ENCODE measurements at regions not wholly inside any gene's neighbourhood (a gene's known extent, or its start where the extent isn't known, plus 50 kb on each side); places are given as distances from the start of the nearest gene placed in this dataset.
A peak's percentile ranks its signal among the peaks of the same experiment; 100 is the strongest.

- peak; percentile 79 for DNase-seq
These were observed 1241.5 kb upstream of the MIR17HG start for GRCh38 chr13:90105849-90106496.

- DNase-seq: no peak
These were observed 1239.8 kb upstream of the MIR17HG start for GRCh38 chr13:90107661-90108060.

GRCh38 chr13:90108547-90108946, 1238.9 kb upstream of the MIR17HG start:
- peak; percentile 6 for DNase-seq

- DNase-seq: no peak
These were observed 1231.4 kb upstream of the MIR17HG start for GRCh38 chr13:90116121-90116520.

GRCh38 chr13:90118467-90119071, 1228.9 kb upstream of the MIR17HG start:
- no peak for DNase-seq

- DNase-seq: no peak
These were observed 1227.5 kb upstream of the MIR17HG start for GRCh38 chr13:90120026-90120425.

GRCh38 chr13:90121784-90122183, 1225.7 kb upstream of the MIR17HG start:
- no peak for DNase-seq

- DNase-seq: no peak
These were observed 1225.0 kb upstream of the MIR17HG start for GRCh38 chr13:90122531-90122930.

- DNase-seq: no peak
These were observed 1211.9 kb upstream of the MIR17HG start for GRCh38 chr13:90135558-90135957.

- no peak for DNase-seq
These were observed 1205.2 kb upstream of the MIR17HG start for GRCh38 chr13:90142251-90142650.

GRCh38 chr13:90154311-90154960, 1193.1 kb upstream of the MIR17HG start:
- no peak for DNase-seq

- DNase-seq: no peak
These were observed 1191.1 kb upstream of the MIR17HG start for GRCh38 chr13:90156390-90156789.

- DNase-seq: no peak
These were observed 1178.5 kb upstream of the MIR17HG start for GRCh38 chr13:90168953-90169352.

GRCh38 chr13:90170208-90170607, 1177.3 kb upstream of the MIR17HG start:
- DNase-seq: no peak

- no peak for DNase-seq
These were observed 1175.8 kb upstream of the MIR17HG start for GRCh38 chr13:90171649-90172048.

- no peak for DNase-seq
These were observed 1170.0 kb upstream of the MIR17HG start for GRCh38 chr13:90177512-90177911.

GRCh38 chr13:90184355-90184754, 1163.1 kb upstream of the MIR17HG start:
- no peak for DNase-seq

- DNase-seq: peak; percentile 37
These were observed 1161.8 kb upstream of the MIR17HG start for GRCh38 chr13:90185734-90186133.

- DNase-seq: no peak
These were observed 1159.8 kb upstream of the MIR17HG start for GRCh38 chr13:90187478-90188350.

- no peak for DNase-seq
These were observed 1159.2 kb upstream of the MIR17HG start for GRCh38 chr13:90188351-90188636.

- DNase-seq: no peak
These were observed 1149.8 kb upstream of the MIR17HG start for GRCh38 chr13:90197722-90198121.

GRCh38 chr13:90201202-90201601, 1146.3 kb upstream of the MIR17HG start:
- no peak for DNase-seq
